ENCODE measurements at regions not wholly inside any gene's neighbourhood (a gene's known extent, or its start where the extent isn't known, plus 50 kb on each side); places are given as distances from the start of the nearest gene placed in this dataset.

GRCh38 chr7:23941551-23941950, 231.5 kb downstream of the STK31 start:
- no peaks in the 10 kb centered on the region for H3K36me3 Mint-ChIP-seq (ENCODE audit: insufficient read depth, unreplicated experiment)
- peaks cover 1% of the 10 kb centered on the region for H3K9me3 Mint-ChIP-seq (ENCODE audit: unreplicated experiment)
- H3K4me1 Mint-ChIP-seq (ENCODE audit: insufficient read depth, unreplicated experiment), result no peaks in the 10 kb centered on the region
- BruUV-seq (replicated peaks), result no TSS peak
- DNase-seq (ENCODE audit: unreplicated experiment), result no peak
- CTCF ChIA-PET, result interaction anchor here (0.7 kb wide), 1 partner anchor 250 kb away, joined by 3 read pairs; no protein-coding TSS in a partner anchor
- no peaks in the 10 kb centered on the region for H3K27me3 Mint-ChIP-seq (ENCODE audit: insufficient read depth, unreplicated experiment)
- POLR2A ChIA-PET, result no interaction called here
- no peak overlapping the region for H3K27ac Mint-ChIP-seq (ENCODE audit: low read depth, unreplicated experiment)
- TF ChIP-seq CTCF (IDR thresholded peaks at IDR 0.05; ENCODE audit: unreplicated experiment), result no peak
- H3K4me3 Mint-ChIP-seq (ENCODE audit: unreplicated experiment), result no peak overlapping the region
- intact Hi-C loops (cut with micrococcal nuclease), result no loop called here

- Mint-ChIP-seq H3K27me3 (ENCODE audit: insufficient read depth, unreplicated experiment) (no peaks in the 10 kb centered on the region), H3K9me3 (ENCODE audit: unreplicated experiment) (peaks cover 6% of the 10 kb centered on the region), H3K36me3 (ENCODE audit: insufficient read depth, unreplicated experiment) (no peaks in the 10 kb centered on the region), H3K4me3 (ENCODE audit: unreplicated experiment) (no peak overlapping the region), H3K27ac (ENCODE audit: low read depth, unreplicated experiment) (no peak overlapping the region), H3K4me1 (ENCODE audit: insufficient read depth, unreplicated experiment) (no peaks in the 10 kb centered on the region)
- no TSS peak for BruUV-seq (replicated peaks)
- intact Hi-C loops (cut with micrococcal nuclease), result no loop called here
- CTCF ChIA-PET, result interaction anchor here (0.7 kb wide), 1 partner anchor 250 kb away, joined by 3 read pairs; no protein-coding TSS in a partner anchor
- no peak for TF ChIP-seq CTCF (IDR thresholded peaks at IDR 0.05; ENCODE audit: unreplicated experiment)
- no peak for DNase-seq (ENCODE audit: unreplicated experiment)
- POLR2A ChIA-PET, result no interaction called here
Measured at GRCh38 chr7:23942032-23942431, 232.0 kb downstream of the STK31 start.

DNA sequence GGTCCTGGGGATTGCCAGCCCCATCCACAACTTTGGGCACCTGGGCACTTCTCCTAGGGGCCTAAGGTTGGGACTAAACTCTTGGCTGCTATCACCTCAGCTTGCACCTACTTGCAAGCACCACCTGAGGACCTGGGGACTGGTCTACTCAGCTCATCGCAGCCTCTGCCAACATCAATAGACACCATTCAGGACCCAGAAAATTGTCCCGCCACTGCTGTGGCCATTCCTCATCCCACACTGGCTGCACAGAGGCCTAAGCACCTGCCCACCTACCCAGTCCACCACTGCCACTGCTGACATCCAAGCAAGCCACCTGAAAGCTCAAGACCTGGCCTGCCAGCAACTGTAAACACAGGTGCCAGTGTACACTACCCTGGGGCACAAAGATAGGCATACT, 234.1 kb downstream of the STK31 start:
- Mint-ChIP-seq H3K27ac (ENCODE audit: low read depth, unreplicated experiment) (no peak overlapping the region), H3K4me3 (ENCODE audit: unreplicated experiment) (no peak overlapping the region), H3K4me1 (ENCODE audit: insufficient read depth, unreplicated experiment) (no peaks in the 10 kb centered on the region), H3K9me3 (ENCODE audit: unreplicated experiment) (peaks cover 8% of the 10 kb centered on the region), H3K36me3 (ENCODE audit: insufficient read depth, unreplicated experiment) (no peaks in the 10 kb centered on the region), H3K27me3 (ENCODE audit: insufficient read depth, unreplicated experiment) (no peaks in the 10 kb centered on the region)
- intact Hi-C loops (cut with micrococcal nuclease), result no loop called here
- ChIA-PET CTCF (interaction anchor here (0.6 kb wide), 1 partner anchor 27 kb away, joined by 3 read pairs; no protein-coding TSS in a partner anchor), POLR2A (no interaction called here)
- no TSS peak for BruUV-seq (replicated peaks)
- DNase-seq (ENCODE audit: unreplicated experiment), result no peak
- TF ChIP-seq CTCF (IDR thresholded peaks at IDR 0.05; ENCODE audit: unreplicated experiment), result no peak

DNA sequence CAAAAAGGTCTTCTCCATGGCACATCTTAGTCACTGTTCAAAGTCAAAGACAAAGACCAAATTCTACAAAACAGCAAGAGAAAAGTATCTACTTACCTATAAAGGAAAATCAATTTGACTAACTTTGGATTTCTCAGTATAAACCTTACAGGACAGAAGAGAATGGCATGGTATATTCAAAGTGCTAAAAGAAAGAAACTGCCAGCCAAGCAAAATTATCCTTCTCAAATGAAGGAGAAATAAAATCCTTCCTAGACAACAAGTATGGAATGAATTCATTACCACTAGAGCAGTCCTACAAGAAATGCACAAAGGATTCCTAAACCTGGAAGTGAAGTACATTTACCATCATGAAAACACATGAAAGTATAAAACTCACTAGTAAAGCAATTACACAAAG, 235.5 kb downstream of the STK31 start:
- no TSS peak for BruUV-seq (replicated peaks)
- no peaks in the 10 kb centered on the region for H3K4me1 Mint-ChIP-seq (ENCODE audit: insufficient read depth, unreplicated experiment)
- H3K27me3 Mint-ChIP-seq (ENCODE audit: insufficient read depth, unreplicated experiment), result no peaks in the 10 kb centered on the region
- intact Hi-C loops (cut with micrococcal nuclease), result no loop called here
- CTCF ChIA-PET, result no interaction called here
- H3K36me3 Mint-ChIP-seq (ENCODE audit: insufficient read depth, unreplicated experiment), result no peaks in the 10 kb centered on the region
- H3K9me3 Mint-ChIP-seq (ENCODE audit: unreplicated experiment), result peaks cover 8% of the 10 kb centered on the region
- H3K4me3 Mint-ChIP-seq (ENCODE audit: unreplicated experiment), result no peak overlapping the region
- no peak for TF ChIP-seq CTCF (IDR thresholded peaks at IDR 0.05; ENCODE audit: unreplicated experiment)
- POLR2A ChIA-PET, result no interaction called here
- DNase-seq (ENCODE audit: unreplicated experiment), result no peak
- no peak overlapping the region for H3K27ac Mint-ChIP-seq (ENCODE audit: low read depth, unreplicated experiment)
